Testis (tissue), 2 donors: ENCODE measurements at regions not wholly inside any gene's neighbourhood (a gene's known extent, or its start where the extent isn't known, plus 50 kb on each side); places are given as distances from the start of the nearest gene placed in this dataset.

ENCODE experiments used
- POLR2A ChIP-seq: fragments of 450-650 bp; IDR thresholded peaks from one replicate; pipeline ENCODE4 v1.6.1; 2017; ENCODE audit warnings: antibody characterized with exemption, mild to moderate bottlenecking, moderate library complexity
- TF ChIP-seq, protein P1 (sequence below), 3 experiments: fragments of 450-650 bp in 2 of 3; fragments of 200-600 bp in 1 of 3; sonication (generic) in 1 of 3; IDR thresholded peaks; one replicate each; pipeline ENCODE4 v1.5.1; 2016 to 2019; ENCODE audit warnings: antibody characterized with exemption in 3 of 3, mild to moderate bottlenecking in 2 of 3, moderate library complexity in 1 of 3

DNA sequence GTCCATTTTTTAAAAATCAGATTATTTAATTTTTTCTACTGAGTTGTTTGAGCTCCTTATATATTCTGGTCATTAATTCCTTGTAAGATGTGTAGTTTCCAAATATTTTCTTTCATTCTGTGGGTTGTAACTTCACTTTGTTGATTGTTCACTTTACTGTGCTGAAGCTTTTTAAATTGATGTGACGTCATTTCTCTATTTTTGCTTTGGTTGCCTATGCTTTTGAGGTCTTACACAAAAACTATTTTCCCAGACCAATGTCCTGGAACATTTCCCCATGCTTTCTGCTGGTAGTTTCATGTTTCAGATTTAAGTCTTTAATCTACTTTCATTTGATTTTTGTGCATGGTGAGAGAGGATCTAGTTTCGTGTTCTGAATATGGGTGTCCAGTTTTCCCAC, 753.6 kb downstream of the TRIML1 start:
- TF ChIP-seq, protein P1, sequence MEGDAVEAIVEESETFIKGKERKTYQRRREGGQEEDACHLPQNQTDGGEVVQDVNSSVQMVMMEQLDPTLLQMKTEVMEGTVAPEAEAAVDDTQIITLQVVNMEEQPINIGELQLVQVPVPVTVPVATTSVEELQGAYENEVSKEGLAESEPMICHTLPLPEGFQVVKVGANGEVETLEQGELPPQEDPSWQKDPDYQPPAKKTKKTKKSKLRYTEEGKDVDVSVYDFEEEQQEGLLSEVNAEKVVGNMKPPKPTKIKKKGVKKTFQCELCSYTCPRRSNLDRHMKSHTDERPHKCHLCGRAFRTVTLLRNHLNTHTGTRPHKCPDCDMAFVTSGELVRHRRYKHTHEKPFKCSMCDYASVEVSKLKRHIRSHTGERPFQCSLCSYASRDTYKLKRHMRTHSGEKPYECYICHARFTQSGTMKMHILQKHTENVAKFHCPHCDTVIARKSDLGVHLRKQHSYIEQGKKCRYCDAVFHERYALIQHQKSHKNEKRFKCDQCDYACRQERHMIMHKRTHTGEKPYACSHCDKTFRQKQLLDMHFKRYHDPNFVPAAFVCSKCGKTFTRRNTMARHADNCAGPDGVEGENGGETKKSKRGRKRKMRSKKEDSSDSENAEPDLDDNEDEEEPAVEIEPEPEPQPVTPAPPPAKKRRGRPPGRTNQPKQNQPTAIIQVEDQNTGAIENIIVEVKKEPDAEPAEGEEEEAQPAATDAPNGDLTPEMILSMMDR (IDR thresholded peaks at IDR 0.05), result no peak
- no peak for TF ChIP-seq POLR2A
